ENCODE measurements at regions not wholly inside any gene's neighbourhood (a gene's known extent, or its start where the extent isn't known, plus 50 kb on each side); places are given as distances from the start of the nearest gene placed in this dataset.

- H3K4me3 ChIP-seq: no peak overlapping the region
- H3K27me3 ChIP-seq: no peaks in the 10 kb centered on the region
- in situ Hi-C loops (cut with MboI; ENCODE audit: low sequenced_read_pairs in 4 of 4): no loop called here
- intact Hi-C loops (cut with DNase I; ENCODE audit: low total_unique reads): no loop called here
- TF ChIP-seq CTCF (IDR thresholded peaks at IDR 0.05 in 4 of 5, conservative IDR thresholded peaks at IDR 0.05 in 1 of 5): no peak
- no peak for TF ChIP-seq POLR2A (IDR thresholded peaks at IDR 0.05)
- no peak overlapping the region for H3K27ac ChIP-seq
- peaks cover 0 to 2% of the 10 kb centered on the region in 2 donors for H3K4me1 ChIP-seq
- no peaks in the 10 kb centered on the region for H3K36me3 ChIP-seq
- no peak for DNase-seq
- no peaks in the 10 kb centered on the region for H3K9me3 ChIP-seq
- no peak for ATAC-seq
These were observed 366.3 kb upstream of the IMPG1 start for GRCh38 chr6:76438768-76439167.

- DNase-seq (no peak), ATAC-seq (no peak)
- TF ChIP-seq CTCF (IDR thresholded peaks at IDR 0.05 in 4 of 5, conservative IDR thresholded peaks at IDR 0.05 in 1 of 5): no peak
- no peak for TF ChIP-seq POLR2A (IDR thresholded peaks at IDR 0.05)
- H3K4me3 ChIP-seq: no peak overlapping the region
- H3K36me3 ChIP-seq: no peaks in the 10 kb centered on the region
- H3K4me1 ChIP-seq: no peaks in the 10 kb centered on the region
- no peak overlapping the region for H3K27ac ChIP-seq
- no peaks in the 10 kb centered on the region for H3K9me3 ChIP-seq
- intact Hi-C loops (cut with DNase I; ENCODE audit: low total_unique reads): no loop called here
- H3K27me3 ChIP-seq: no peaks in the 10 kb centered on the region
- in situ Hi-C loops (cut with MboI; ENCODE audit: low sequenced_read_pairs in 4 of 4): no loop called here
These were observed 362.7 kb upstream of the IMPG1 start for GRCh38 chr6:76435174-76435573.

- Histone ChIP-seq H3K27me3 (no peaks in the 10 kb centered on the region), H3K4me3 (no peak overlapping the region), H3K4me1 (no peaks in the 10 kb centered on the region), H3K36me3 (no peaks in the 10 kb centered on the region), H3K9me3 (no peaks in the 10 kb centered on the region), H3K27ac (no peak overlapping the region)
- DNase-seq: no peak
- in situ Hi-C loops (cut with MboI; ENCODE audit: low sequenced_read_pairs in 4 of 4) (no loop called here), intact Hi-C loops (cut with DNase I; ENCODE audit: low total_unique reads) (no loop called here)
- TF ChIP-seq CTCF (IDR thresholded peaks at IDR 0.05 in 4 of 5, conservative IDR thresholded peaks at IDR 0.05 in 1 of 5): no peak
- no peak for ATAC-seq
These were observed 350.2 kb upstream of the IMPG1 start for GRCh38 chr6:76422511-76423213.

DNA sequence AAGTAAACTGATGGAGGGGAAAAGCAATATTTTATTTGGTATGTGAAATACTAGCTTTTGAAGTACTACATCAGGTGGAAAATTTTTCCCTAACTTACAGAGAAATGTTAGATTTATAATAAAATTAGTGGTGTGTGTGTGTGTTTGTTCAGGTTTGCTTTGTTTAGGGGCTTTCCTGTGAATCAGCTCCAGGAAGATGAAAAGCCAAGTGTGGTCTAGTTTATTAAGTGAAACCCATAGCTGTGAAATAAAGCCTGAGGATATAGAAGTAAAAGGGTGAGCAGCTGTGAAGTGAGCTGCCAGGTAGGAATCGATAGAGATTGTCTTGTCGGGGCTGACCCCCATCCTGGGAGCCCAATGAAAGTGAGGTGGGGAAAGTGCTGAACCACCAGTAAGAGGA lies 347.6 kb upstream of the IMPG1 start:
- no peak for ATAC-seq
- intact Hi-C loops (cut with DNase I; ENCODE audit: low total_unique reads): no loop called here
- H3K27me3 ChIP-seq: no peaks in the 10 kb centered on the region
- H3K27ac ChIP-seq: no peak overlapping the region
- no peak for DNase-seq
- no peaks in the 10 kb centered on the region for H3K36me3 ChIP-seq
- TF ChIP-seq CTCF (IDR thresholded peaks at IDR 0.05 in 4 of 5, conservative IDR thresholded peaks at IDR 0.05 in 1 of 5): no peak
- TF ChIP-seq POLR2A (IDR thresholded peaks at IDR 0.05): no peak
- in situ Hi-C loops (cut with MboI; ENCODE audit: low sequenced_read_pairs in 4 of 4): no loop called here
- no peaks in the 10 kb centered on the region for H3K4me1 ChIP-seq
- no peak overlapping the region for H3K4me3 ChIP-seq
- no peaks in the 10 kb centered on the region for H3K9me3 ChIP-seq

Data from gastrocnemius medialis (tissue), 4 donors.